ENCODE measurements at regions not wholly inside any gene's neighbourhood (a gene's known extent, or its start where the extent isn't known, plus 50 kb on each side); places are given as distances from the start of the nearest gene placed in this dataset.

DNA sequence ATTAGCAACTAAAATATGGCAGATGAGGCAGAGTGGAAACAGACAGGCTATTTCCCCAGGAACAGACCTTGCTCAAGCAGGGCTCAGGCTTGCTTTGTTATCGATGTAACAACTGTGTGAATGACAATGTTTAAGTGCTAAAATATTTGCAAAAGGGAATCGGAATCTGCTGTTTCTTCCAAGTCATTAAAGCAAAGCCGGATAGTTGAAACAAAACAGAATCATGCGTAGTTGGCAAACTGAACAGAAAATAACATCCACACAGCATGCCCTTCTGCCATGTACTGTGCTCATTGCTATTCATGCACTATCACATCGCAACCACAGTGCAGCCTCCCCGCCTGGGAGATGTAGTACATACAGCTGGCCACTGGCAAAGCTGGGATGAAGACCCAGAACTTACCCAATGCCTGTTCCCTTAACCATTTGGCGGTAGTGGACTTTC is 799.1 kb downstream of the DIAPH3 start:
- Histone ChIP-seq H3K27me3 (ENCODE audit: insufficient read depth, low read length, poor library complexity, severe bottlenecking) (no peaks in the 10 kb centered on the region), H3K4me3 (ENCODE audit: low read length, poor library complexity, severe bottlenecking) (no peak overlapping the region), H3K36me3 (ENCODE audit: insufficient read depth, low read length) (no peaks in the 10 kb centered on the region), H3K4me1 (ENCODE audit: insufficient read depth, low read length, poor library complexity, severe bottlenecking) (peaks cover 13% of the 10 kb centered on the region), H3K79me2 (ENCODE audit: insufficient read depth, low read length) (no peaks in the 10 kb centered on the region), H3K9me2 (replicated peaks; ENCODE audit: low read depth, low read length) (no peaks in the 10 kb centered on the region), H4K20me1 (ENCODE audit: insufficient read depth, low read length, poor library complexity, severe bottlenecking) (no peaks in the 10 kb centered on the region), H3F3A (ENCODE audit: low read depth) (no peaks in the 10 kb centered on the region), H3K9ac (ENCODE audit: low read depth, low read length, poor library complexity, severe bottlenecking) (no peak overlapping the region), H2AFZ (ENCODE audit: low read length) (no peak overlapping the region), H3K9me3 (ENCODE audit: insufficient read depth, low read depth, low read length) (no peaks in the 10 kb centered on the region), H3K4me2 (ENCODE audit: low read depth, low read length, poor library complexity, severe bottlenecking) (no peak overlapping the region)
- TF ChIP-seq EZH2phosphoT487 (IDR thresholded peaks at IDR 0.05; ENCODE audit: borderline replicate concordance): no peak
- TF ChIP-seq, protein P1, sequence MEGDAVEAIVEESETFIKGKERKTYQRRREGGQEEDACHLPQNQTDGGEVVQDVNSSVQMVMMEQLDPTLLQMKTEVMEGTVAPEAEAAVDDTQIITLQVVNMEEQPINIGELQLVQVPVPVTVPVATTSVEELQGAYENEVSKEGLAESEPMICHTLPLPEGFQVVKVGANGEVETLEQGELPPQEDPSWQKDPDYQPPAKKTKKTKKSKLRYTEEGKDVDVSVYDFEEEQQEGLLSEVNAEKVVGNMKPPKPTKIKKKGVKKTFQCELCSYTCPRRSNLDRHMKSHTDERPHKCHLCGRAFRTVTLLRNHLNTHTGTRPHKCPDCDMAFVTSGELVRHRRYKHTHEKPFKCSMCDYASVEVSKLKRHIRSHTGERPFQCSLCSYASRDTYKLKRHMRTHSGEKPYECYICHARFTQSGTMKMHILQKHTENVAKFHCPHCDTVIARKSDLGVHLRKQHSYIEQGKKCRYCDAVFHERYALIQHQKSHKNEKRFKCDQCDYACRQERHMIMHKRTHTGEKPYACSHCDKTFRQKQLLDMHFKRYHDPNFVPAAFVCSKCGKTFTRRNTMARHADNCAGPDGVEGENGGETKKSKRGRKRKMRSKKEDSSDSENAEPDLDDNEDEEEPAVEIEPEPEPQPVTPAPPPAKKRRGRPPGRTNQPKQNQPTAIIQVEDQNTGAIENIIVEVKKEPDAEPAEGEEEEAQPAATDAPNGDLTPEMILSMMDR (conservative IDR thresholded peaks at IDR 0.05; ENCODE audit: low read length): no peak

GRCh38 chr13:59367467-59367866 is 796.3 kb downstream of the DIAPH3 start:
- Histone ChIP-seq H3K36me3 (ENCODE audit: insufficient read depth, low read length) (no peaks in the 10 kb centered on the region), H4K20me1 (ENCODE audit: insufficient read depth, low read length, poor library complexity, severe bottlenecking) (no peaks in the 10 kb centered on the region), H3K9me2 (replicated peaks; ENCODE audit: low read depth, low read length) (no peaks in the 10 kb centered on the region), H3K9ac (ENCODE audit: low read depth, low read length, poor library complexity, severe bottlenecking) (no peak overlapping the region), H3K9me3 (ENCODE audit: insufficient read depth, low read depth, low read length) (no peaks in the 10 kb centered on the region), H3K79me2 (ENCODE audit: insufficient read depth, low read length) (no peaks in the 10 kb centered on the region), H3K27me3 (ENCODE audit: insufficient read depth, low read length, poor library complexity, severe bottlenecking) (no peaks in the 10 kb centered on the region), H2AFZ (ENCODE audit: low read length) (no peak overlapping the region), H3K4me3 (ENCODE audit: low read length, poor library complexity, severe bottlenecking) (no peak overlapping the region), H3K4me2 (ENCODE audit: low read depth, low read length, poor library complexity, severe bottlenecking) (no peak overlapping the region), H3F3A (ENCODE audit: low read depth) (no peaks in the 10 kb centered on the region), H3K4me1 (ENCODE audit: insufficient read depth, low read length, poor library complexity, severe bottlenecking) (peaks cover 3% of the 10 kb centered on the region)
- TF ChIP-seq EZH2phosphoT487 (IDR thresholded peaks at IDR 0.05; ENCODE audit: borderline replicate concordance): no peak
- TF ChIP-seq, protein P1 (conservative IDR thresholded peaks at IDR 0.05; ENCODE audit: low read length): no peak

DNA sequence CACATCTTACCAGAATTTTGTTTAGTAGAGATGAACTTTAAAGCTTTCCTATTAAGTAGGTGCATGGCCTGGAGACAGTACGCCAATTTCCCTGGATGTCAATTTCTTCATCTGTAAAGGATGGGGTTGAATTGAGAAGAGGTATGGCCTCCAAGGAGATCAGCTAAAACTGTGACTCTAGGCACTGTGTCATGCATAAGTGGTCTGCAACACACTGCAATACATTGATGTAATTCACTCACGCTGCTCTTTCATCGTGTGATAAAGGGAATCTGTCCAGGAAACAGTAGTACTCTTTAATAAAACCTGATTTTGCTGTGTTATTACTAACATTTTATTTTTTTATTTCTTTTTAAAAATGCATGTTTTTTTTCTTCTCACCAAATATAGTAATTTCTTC is 795.8 kb downstream of the DIAPH3 start:
- Histone ChIP-seq H4K20me1 (ENCODE audit: insufficient read depth, low read length, poor library complexity, severe bottlenecking) (no peaks in the 10 kb centered on the region), H3K9me3 (ENCODE audit: insufficient read depth, low read depth, low read length) (no peaks in the 10 kb centered on the region), H3K27me3 (ENCODE audit: insufficient read depth, low read length, poor library complexity, severe bottlenecking) (no peaks in the 10 kb centered on the region), H3K36me3 (ENCODE audit: insufficient read depth, low read length) (no peaks in the 10 kb centered on the region), H3K4me3 (ENCODE audit: low read length, poor library complexity, severe bottlenecking) (no peak overlapping the region), H2AFZ (ENCODE audit: low read length) (no peak overlapping the region), H3F3A (ENCODE audit: low read depth) (no peaks in the 10 kb centered on the region), H3K9me2 (replicated peaks; ENCODE audit: low read depth, low read length) (no peaks in the 10 kb centered on the region), H3K4me1 (ENCODE audit: insufficient read depth, low read length, poor library complexity, severe bottlenecking) (peaks cover 3% of the 10 kb centered on the region), H3K9ac (ENCODE audit: low read depth, low read length, poor library complexity, severe bottlenecking) (no peak overlapping the region), H3K4me2 (ENCODE audit: low read depth, low read length, poor library complexity, severe bottlenecking) (no peak overlapping the region), H3K79me2 (ENCODE audit: insufficient read depth, low read length) (no peaks in the 10 kb centered on the region)
- TF ChIP-seq, protein P1 (conservative IDR thresholded peaks at IDR 0.05; ENCODE audit: low read length): no peak
- TF ChIP-seq EZH2phosphoT487 (IDR thresholded peaks at IDR 0.05; ENCODE audit: borderline replicate concordance): no peak
